H9 (cell line): ENCODE measurements at regions not wholly inside any gene's neighbourhood (a gene's known extent, or its start where the extent isn't known, plus 50 kb on each side); places are given as distances from the start of the nearest gene placed in this dataset.

Experiments
- DNase-seq: peaks from one replicate; pipeline ENCODE4 v3.0.0-alpha.2; 2017
- H2AFZ ChIP-seq: one replicate; pipeline ENCODE4 v1.6.1; 2013; ENCODE audit warnings: mild to moderate bottlenecking, low read length, control low read depth, moderate library complexity
- H2AK5ac ChIP-seq: 2 replicates; pipeline ENCODE4 v1.6.1; 2013; ENCODE audit warnings: low read length, control low read depth, mixed read lengths; ENCODE audit not compliant: insufficient read length
- H2BK120ac ChIP-seq: one replicate; pipeline ENCODE4 v1.6.1; 2013; ENCODE audit warnings: low read depth, mild to moderate bottlenecking, low read length, control low read depth, inconsistent platforms; ENCODE audit not compliant: poor library complexity, severe bottlenecking
- H2BK12ac ChIP-seq: 2 replicates; pipeline ENCODE4 v1.6.1; 2013; ENCODE audit warnings: low read length, control low read depth, mixed read lengths, low read depth; ENCODE audit not compliant: insufficient read length
- H2BK15ac ChIP-seq: 2 replicates; pipeline ENCODE4 v1.6.1; 2013; ENCODE audit warnings: low read depth, low read length, control low read depth
- H2BK20ac ChIP-seq: one replicate; pipeline ENCODE4 v1.6.1; 2013; ENCODE audit warnings: low read depth, mild to moderate bottlenecking, low read length, control low read depth, inconsistent platforms; ENCODE audit not compliant: poor library complexity, severe bottlenecking
- H2BK5ac ChIP-seq: 2 replicates; pipeline ENCODE4 v1.6.1; 2013; ENCODE audit warnings: low read length, control low read depth, mixed read lengths; ENCODE audit not compliant: insufficient read length
- H3K14ac ChIP-seq: 2 replicates; pipeline ENCODE4 v1.6.1; 2013; ENCODE audit warnings: low read length, control low read depth; ENCODE audit not compliant: insufficient read depth
- H3K18ac ChIP-seq: 2 replicates; pipeline ENCODE4 v1.6.1; 2013; ENCODE audit warnings: low read depth, mild to moderate bottlenecking, mixed read lengths, low read length, control low read depth; ENCODE audit not compliant: insufficient read length
- H3K23ac ChIP-seq: 2 replicates; pipeline ENCODE4 v1.6.1; 2013; ENCODE audit warnings: low read length, control low read depth, mixed read lengths, low read depth; ENCODE audit not compliant: insufficient read length
- H3K23me2 ChIP-seq: 2 replicates; pipeline ENCODE4 v1.6.1; 2013; ENCODE audit warnings: low read depth, mild to moderate bottlenecking, mixed read lengths, low read length, control low read depth; ENCODE audit not compliant: insufficient read length, poor library complexity, severe bottlenecking
- H3K27ac ChIP-seq: 2 replicates; pipeline ENCODE4 v1.5.1; 2013; ENCODE audit warnings: low read length, control low read depth, mixed read lengths, low read depth; ENCODE audit not compliant: insufficient read length
- H3K27me3 ChIP-seq: 2 replicates; pipeline ENCODE4 v1.6.1; 2013; ENCODE audit warnings: low read length, control low read depth, inconsistent platforms; ENCODE audit not compliant: insufficient read depth
- H3K4ac ChIP-seq: 2 replicates; pipeline ENCODE4 v1.6.1; 2013; ENCODE audit warnings: low read depth, mild to moderate bottlenecking, control low read depth, inconsistent platforms, low read length, moderate library complexity
- H3K4me1 ChIP-seq: 2 replicates; pipeline ENCODE4 v1.6.1; 2013; ENCODE audit warnings: low read length, control low read depth, inconsistent platforms; ENCODE audit not compliant: insufficient read depth
- H3K4me2 ChIP-seq: 2 replicates; pipeline ENCODE4 v1.6.1; 2013; ENCODE audit warnings: low read length, control low read depth, mixed read lengths; ENCODE audit not compliant: insufficient read length, insufficient read depth
- H3K56ac ChIP-seq: 2 replicates; pipeline ENCODE4 v1.6.1; 2013; ENCODE audit warnings: low read depth, mild to moderate bottlenecking, mixed read lengths, low read length, control low read depth; ENCODE audit not compliant: insufficient read length
- H3K79me1 ChIP-seq: 2 replicates; pipeline ENCODE4 v1.6.1; 2013; ENCODE audit warnings: low read depth, mild to moderate bottlenecking, moderate library complexity, low read length, control low read depth, inconsistent platforms; ENCODE audit not compliant: insufficient read depth, poor library complexity, severe bottlenecking
- H3K79me2 ChIP-seq: 2 replicates; pipeline ENCODE4 v1.6.1; 2013; ENCODE audit warnings: low read length, control low read depth, inconsistent platforms; ENCODE audit not compliant: insufficient read depth
- H3K9ac ChIP-seq: 2 replicates; pipeline ENCODE4 v1.6.1; 2013; ENCODE audit warnings: low read length, control low read depth, mixed read lengths; ENCODE audit not compliant: insufficient read length; ENCODE audit errors: extremely low read depth
- H3K9me3 ChIP-seq: one replicate; pipeline ENCODE4 v1.6.1; 2013; ENCODE audit warnings: low read depth, low read length, inconsistent platforms; ENCODE audit not compliant: control insufficient read depth
- H3T11ph ChIP-seq: one replicate; pipeline ENCODE4 v1.6.1; 2013; ENCODE audit warnings: mild to moderate bottlenecking, low read length, control low read depth, inconsistent platforms
- H4K20me1 ChIP-seq: one replicate; pipeline ENCODE4 v1.6.1; 2013; ENCODE audit not compliant: control insufficient read depth, insufficient read length, insufficient read depth
- H4K5ac ChIP-seq: 2 replicates; pipeline ENCODE4 v1.6.1; 2013; ENCODE audit warnings: low read depth, mild to moderate bottlenecking, mixed read lengths, low read length, control low read depth; ENCODE audit not compliant: insufficient read length
- H4K8ac ChIP-seq: replicated peaks from 2 replicates; pipeline ENCODE4 v1.6.1; 2013; ENCODE audit warnings: low read length, control low read depth, mixed read lengths, low read depth; ENCODE audit not compliant: insufficient read length
- H4K91ac ChIP-seq: 2 replicates; pipeline ENCODE4 v1.6.1; 2013; ENCODE audit warnings: low read depth, mild to moderate bottlenecking, moderate library complexity, mixed read lengths, low read length, control low read depth; ENCODE audit not compliant: insufficient read length
- H3K27ac Mint-ChIP-seq, 3 experiments: 2 replicates in 2 of 3; 3 replicates in 1 of 3; pipeline ENCODE4 v1.8.0; 2020 to 2021; ENCODE audit warnings: mixed read lengths in 3 of 3, mild to moderate bottlenecking in 1 of 3, moderate library complexity in 1 of 3
- H3K27me3 Mint-ChIP-seq: 2 replicates; pipeline ENCODE4 v1.8.0; 2021; ENCODE audit warnings: low read depth, mild to moderate bottlenecking, moderate library complexity, mixed read lengths
- H3K36me3 Mint-ChIP-seq, 3 experiments: 2 replicates in 2 of 3; 3 replicates in 1 of 3; pipeline ENCODE4 v1.8.0; 2020 to 2021; ENCODE audit warnings: low read depth in 3 of 3, mixed read lengths in 3 of 3; ENCODE audit not compliant: insufficient read depth in 1 of 3
- H3K4me1 Mint-ChIP-seq, 2 experiments: 2 replicates each; pipeline ENCODE4 v1.8.0; 2020; ENCODE audit warnings: mixed read lengths in 2 of 2
- H3K4me3 Mint-ChIP-seq, 2 experiments: 2 replicates in 1 of 2; 3 replicates in 1 of 2; pipeline ENCODE4 v1.8.0; 2020 to 2021; ENCODE audit warnings: mild to moderate bottlenecking in 2 of 2, mixed read lengths in 2 of 2, moderate library complexity in 1 of 2
- H3K9me3 Mint-ChIP-seq, 2 experiments: 2 replicates in 1 of 2; 3 replicates in 1 of 2; pipeline ENCODE4 v1.8.0; 2020; ENCODE audit warnings: mild to moderate bottlenecking in 2 of 2, mixed read lengths in 2 of 2, moderate library complexity in 1 of 2
- CTCF ChIP-seq: fragments of 200-600 bp; sonication (generic); conservative IDR thresholded peaks from 3 replicates; pipeline ENCODE4 v1.8.0; 2021; ENCODE audit warnings: antibody characterized with exemption, mild to moderate bottlenecking
- WGBS: extraction: QIAGEN DNeasy Blood & Tissue Kit; methylation state at CpG from one replicate; pipeline ENCODE4 v1.1.7; 2013; ENCODE audit warnings: missing lambda C conversion rate, low lambda C conversion rate, mixed read lengths; ENCODE audit not compliant: insufficient read length; ENCODE audit errors: extremely low coverage; 5-methylcytosine and 5-hydroxymethylcytosine counted together

- Histone ChIP-seq H3K27ac (no peak overlapping the region), H4K8ac (no peak overlapping the region), H3K14ac (no peak overlapping the region), H3K27me3 (no peaks in the 10 kb centered on the region), H2AFZ (no peak overlapping the region), H3K9me3 (no peaks in the 10 kb centered on the region), H3T11ph (no peak overlapping the region), H2BK5ac (no peak overlapping the region), H2BK15ac (no peak overlapping the region), H2BK12ac (no peak overlapping the region), H2BK120ac (no peak overlapping the region), H2AK5ac (no peak overlapping the region), H3K56ac (no peak overlapping the region), H3K18ac (no peak overlapping the region), H3K4me2 (no peak overlapping the region), H4K91ac (no peak overlapping the region), H3K79me2 (no peaks in the 10 kb centered on the region), H3K4me1 (no peaks in the 10 kb centered on the region), H3K23ac (no peak overlapping the region), H3K79me1 (no peaks in the 10 kb centered on the region), H3K4ac (no peak overlapping the region), H4K20me1 (no peaks in the 10 kb centered on the region), H3K9ac (no peak overlapping the region), H4K5ac (no peak overlapping the region), H3K23me2 (no peaks in the 10 kb centered on the region), H2BK20ac (no peak overlapping the region)
- Mint-ChIP-seq H3K4me3 (no peak overlapping the region), H3K27me3 (no peaks in the 10 kb centered on the region), H3K27ac (no peak overlapping the region; a peak in 1 of 7 replicates), H3K36me3 (no peaks in the 10 kb centered on the region), H3K9me3 (no peaks in the 10 kb centered on the region), H3K4me1 (peaks cover 10 to 11% of the 10 kb centered on the region in 2 experiments)
- WGBS = no CpG with 5 or more reads among the region's 2 CpGs
- DNase-seq = no peak
- TF ChIP-seq CTCF = no peak
Measured at GRCh38 chr10:128851281-128851680, 615.8 kb upstream of the MGMT start.
